Right hindlimb (tissue), 1 donor: ENCODE measurements at regions not wholly inside any gene's neighbourhood (a gene's known extent, or its start where the extent isn't known, plus 50 kb on each side); places are given as distances from the start of the nearest gene placed in this dataset.

Experiments
- DNase-seq: peaks from one replicate; pipeline ENCODE4 v3.0.0-alpha.2; 2018

- no peak for DNase-seq
These were observed 74.2 kb upstream of the TMEM260 start for GRCh38 chr14:56505361-56505760.

GRCh38 chr14:56512521-56512920, 67.1 kb upstream of the TMEM260 start:
- no peak for DNase-seq

GRCh38 chr14:56514663-56515371, 64.8 kb upstream of the TMEM260 start:
- DNase-seq: no peak

GRCh38 chr14:56515739-56516138, 63.9 kb upstream of the TMEM260 start:
- no peak for DNase-seq

GRCh38 chr14:56522403-56522802, 57.2 kb upstream of the TMEM260 start:
- no peak for DNase-seq

GRCh38 chr14:56524971-56525677, 54.5 kb upstream of the TMEM260 start:
- DNase-seq: no peak

- DNase-seq: no peak
These were observed 50.7 kb upstream of the TMEM260 start for GRCh38 chr14:56528927-56529326.
